ENCODE measurements at regions not wholly inside any gene's neighbourhood (a gene's known extent, or its start where the extent isn't known, plus 50 kb on each side); places are given as distances from the start of the nearest gene placed in this dataset.

DNA sequence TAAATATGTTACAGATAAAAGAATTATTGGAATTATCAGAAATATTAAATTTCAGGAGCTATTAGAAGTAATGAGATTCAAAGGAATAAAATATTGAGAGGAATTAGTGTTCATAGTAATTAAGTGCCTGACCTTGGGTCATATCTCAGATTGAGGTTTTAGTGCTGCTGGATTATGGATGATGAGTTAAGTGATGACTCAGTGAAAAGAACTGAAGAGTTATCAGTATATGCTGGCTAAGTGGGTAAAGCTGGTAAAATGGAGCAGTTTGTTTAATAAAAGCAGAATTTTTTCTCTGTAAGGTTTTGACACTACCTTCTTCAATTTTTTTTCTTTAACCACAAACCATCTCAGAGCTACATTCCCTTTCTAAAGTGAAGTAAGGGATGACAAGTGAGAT lies 206.7 kb downstream of the MANEA start:
- no peak overlapping the region for H3K27ac Mint-ChIP-seq
- DNase-seq, result no peak
- H3K9me3 Mint-ChIP-seq, result no peaks in the 10 kb centered on the region
- no peaks in the 10 kb centered on the region for H3K36me3 Mint-ChIP-seq (ENCODE audit: low read depth)
- no peaks in the 10 kb centered on the region for H3K27me3 Mint-ChIP-seq (ENCODE audit: low read depth, poor library complexity)
- H3K4me3 Mint-ChIP-seq, result no peak overlapping the region
- TF ChIP-seq, protein P1, sequence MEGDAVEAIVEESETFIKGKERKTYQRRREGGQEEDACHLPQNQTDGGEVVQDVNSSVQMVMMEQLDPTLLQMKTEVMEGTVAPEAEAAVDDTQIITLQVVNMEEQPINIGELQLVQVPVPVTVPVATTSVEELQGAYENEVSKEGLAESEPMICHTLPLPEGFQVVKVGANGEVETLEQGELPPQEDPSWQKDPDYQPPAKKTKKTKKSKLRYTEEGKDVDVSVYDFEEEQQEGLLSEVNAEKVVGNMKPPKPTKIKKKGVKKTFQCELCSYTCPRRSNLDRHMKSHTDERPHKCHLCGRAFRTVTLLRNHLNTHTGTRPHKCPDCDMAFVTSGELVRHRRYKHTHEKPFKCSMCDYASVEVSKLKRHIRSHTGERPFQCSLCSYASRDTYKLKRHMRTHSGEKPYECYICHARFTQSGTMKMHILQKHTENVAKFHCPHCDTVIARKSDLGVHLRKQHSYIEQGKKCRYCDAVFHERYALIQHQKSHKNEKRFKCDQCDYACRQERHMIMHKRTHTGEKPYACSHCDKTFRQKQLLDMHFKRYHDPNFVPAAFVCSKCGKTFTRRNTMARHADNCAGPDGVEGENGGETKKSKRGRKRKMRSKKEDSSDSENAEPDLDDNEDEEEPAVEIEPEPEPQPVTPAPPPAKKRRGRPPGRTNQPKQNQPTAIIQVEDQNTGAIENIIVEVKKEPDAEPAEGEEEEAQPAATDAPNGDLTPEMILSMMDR (IDR thresholded peaks at IDR 0.05), result no peak
- H3K4me1 Mint-ChIP-seq, result no peaks in the 10 kb centered on the region

DNA sequence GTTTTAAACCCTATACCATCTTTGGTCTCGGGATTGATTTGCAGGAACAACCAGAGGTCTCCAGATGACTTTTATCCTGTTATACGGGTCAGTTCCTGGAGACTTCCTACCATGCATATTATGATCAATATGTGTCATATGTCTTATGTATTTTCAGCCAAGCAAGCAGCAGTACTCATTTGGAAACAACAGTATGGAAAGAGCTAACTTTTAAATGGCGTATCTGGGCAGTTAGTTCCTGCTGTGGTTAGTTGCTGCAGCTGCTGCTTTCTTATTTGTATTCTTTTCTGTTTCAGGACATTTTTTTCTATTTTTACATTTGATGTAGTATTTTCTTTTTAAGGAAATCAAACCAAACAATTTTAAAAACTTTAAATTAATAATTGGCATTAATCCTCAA lies 207.5 kb downstream of the MANEA start:
- H3K4me3 Mint-ChIP-seq, result no peak overlapping the region
- H3K9me3 Mint-ChIP-seq, result no peaks in the 10 kb centered on the region
- no peak for DNase-seq
- no peak overlapping the region for H3K27ac Mint-ChIP-seq
- no peaks in the 10 kb centered on the region for H3K36me3 Mint-ChIP-seq (ENCODE audit: low read depth)
- H3K4me1 Mint-ChIP-seq, result no peaks in the 10 kb centered on the region
- no peaks in the 10 kb centered on the region for H3K27me3 Mint-ChIP-seq (ENCODE audit: low read depth, poor library complexity)
- TF ChIP-seq, protein P1 (IDR thresholded peaks at IDR 0.05), result no peak

DNA sequence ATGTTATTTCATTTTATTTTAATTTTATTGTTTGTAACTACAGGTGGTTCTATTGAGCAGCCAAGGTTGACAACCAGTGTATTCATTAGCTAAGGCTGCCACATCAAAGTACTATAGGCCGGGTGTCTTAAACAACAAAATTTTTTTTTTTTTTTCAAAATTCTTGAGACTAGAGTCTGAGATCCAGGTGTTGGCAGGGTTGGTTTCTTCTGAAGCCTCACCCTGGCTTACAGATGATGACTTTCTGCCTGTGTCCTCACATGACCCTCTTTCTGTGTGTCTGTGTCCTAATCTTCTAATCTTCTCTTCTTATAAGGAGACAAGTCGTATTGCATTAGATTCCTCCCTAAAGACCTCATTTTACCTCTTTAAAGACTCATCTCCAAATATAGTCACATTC lies 208.4 kb downstream of the MANEA start:
- Mint-ChIP-seq H3K27me3 (ENCODE audit: low read depth, poor library complexity) (peaks cover 4% of the 10 kb centered on the region), H3K27ac (no peak overlapping the region), H3K4me1 (no peaks in the 10 kb centered on the region), H3K4me3 (no peak overlapping the region), H3K9me3 (no peaks in the 10 kb centered on the region), H3K36me3 (ENCODE audit: low read depth) (no peaks in the 10 kb centered on the region)
- TF ChIP-seq, protein P1 (IDR thresholded peaks at IDR 0.05), result no peak
- DNase-seq, result no peak

DNA sequence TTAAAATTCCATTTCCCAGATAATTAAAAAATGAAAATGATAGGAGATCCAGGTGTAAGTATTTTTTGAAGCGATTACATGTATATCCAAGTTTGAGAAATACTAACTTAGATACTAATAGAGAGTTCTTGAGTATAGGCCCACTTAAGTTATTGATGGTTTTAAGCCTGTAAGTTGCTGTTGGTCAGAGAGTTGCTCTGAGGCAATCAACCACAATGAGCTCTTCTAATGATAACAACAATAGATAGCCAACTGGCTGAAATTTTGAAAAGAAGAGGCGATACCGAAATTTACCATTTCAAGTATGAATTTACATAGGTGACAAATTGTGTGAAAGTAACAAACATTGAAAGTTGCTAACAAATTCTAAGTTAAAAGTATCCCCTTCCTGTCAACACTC lies 209.5 kb downstream of the MANEA start:
- Mint-ChIP-seq H3K4me3 (no peak overlapping the region), H3K36me3 (ENCODE audit: low read depth) (no peaks in the 10 kb centered on the region), H3K9me3 (no peaks in the 10 kb centered on the region), H3K27me3 (ENCODE audit: low read depth, poor library complexity) (peaks cover 4% of the 10 kb centered on the region), H3K4me1 (no peaks in the 10 kb centered on the region), H3K27ac (no peak overlapping the region)
- TF ChIP-seq, protein P1 (IDR thresholded peaks at IDR 0.05), result no peak
- DNase-seq, result no peak

DNA sequence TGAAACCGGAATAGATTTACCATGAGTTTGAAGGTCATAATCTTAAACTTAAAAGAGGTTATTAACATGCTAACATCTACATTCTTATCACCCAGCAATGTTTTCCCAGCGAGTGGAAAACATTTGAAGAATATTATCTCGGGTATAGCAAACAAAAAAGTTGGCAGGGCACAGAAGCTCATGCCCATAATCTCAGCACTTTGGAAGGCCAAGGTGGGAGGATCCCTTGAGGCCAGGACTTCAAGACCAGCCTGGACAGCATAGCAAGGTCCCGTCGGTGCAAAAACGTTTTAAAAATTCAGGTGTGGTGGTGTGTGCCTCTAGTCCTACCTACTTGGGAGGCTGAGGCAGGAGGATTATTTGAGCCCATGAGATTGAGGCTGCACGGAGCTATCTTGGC lies 213.5 kb downstream of the MANEA start:
- Mint-ChIP-seq H3K4me3 (no peak overlapping the region), H3K4me1 (no peaks in the 10 kb centered on the region), H3K9me3 (no peaks in the 10 kb centered on the region), H3K27ac (no peak overlapping the region), H3K36me3 (ENCODE audit: low read depth) (no peaks in the 10 kb centered on the region), H3K27me3 (ENCODE audit: low read depth, poor library complexity) (peaks cover 9% of the 10 kb centered on the region)
- no peak for DNase-seq
- TF ChIP-seq, protein P1 (IDR thresholded peaks at IDR 0.05), result no peak

DNA sequence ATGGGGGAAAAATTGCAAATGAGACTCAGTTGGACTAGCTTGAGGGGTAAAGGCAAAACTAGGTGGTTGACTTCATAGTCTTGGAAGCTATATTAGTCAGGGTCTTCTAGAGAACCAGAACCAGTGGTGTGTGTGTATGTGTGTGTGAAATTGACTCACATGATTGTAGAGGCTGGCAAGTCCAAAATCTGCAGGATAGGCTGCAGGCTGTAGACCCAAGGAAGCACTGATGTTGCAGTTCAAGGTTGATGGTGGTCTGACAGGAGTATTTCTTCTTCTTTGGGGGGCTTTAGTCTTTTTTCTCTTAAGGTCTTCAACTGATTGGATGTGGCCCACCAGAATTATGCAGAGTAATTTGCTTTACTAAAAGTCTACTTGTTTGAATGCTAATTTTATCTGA lies 217.4 kb downstream of the MANEA start:
- TF ChIP-seq, protein P1 (IDR thresholded peaks at IDR 0.05), result no peak
- Mint-ChIP-seq H3K4me1 (no peaks in the 10 kb centered on the region), H3K36me3 (ENCODE audit: low read depth) (no peaks in the 10 kb centered on the region), H3K4me3 (no peak overlapping the region), H3K27me3 (ENCODE audit: low read depth, poor library complexity) (peaks cover 9% of the 10 kb centered on the region), H3K27ac (no peak overlapping the region), H3K9me3 (no peaks in the 10 kb centered on the region)
- DNase-seq, result no peak
